Spleen (tissue), 7 donors: ENCODE measurements at regions not wholly inside any gene's neighbourhood (a gene's known extent, or its start where the extent isn't known, plus 50 kb on each side); places are given as distances from the start of the nearest gene placed in this dataset.

Source experiments
- POLR2AphosphoS5 ChIP-seq, 3 donors: sonication (generic); formaldehyde crosslinking; IDR thresholded peaks; one replicate each; pipeline ENCODE4 v1.5.1; 2017; ENCODE audit warnings: antibody characterized with exemption in 3 of 3
- TF ChIP-seq, protein P1 (sequence below), 11 experiments: fragments of 200-600 bp in 7 of 11; fragments of 450-650 bp in 4 of 11; sonication (generic) in 4 of 11; IDR thresholded peaks in 8 of 11; conservative IDR thresholded peaks in 3 of 11; 1 replicate in 7 of 11; 2 replicates in 4 of 11; pipeline versions ENCODE4 v1.4.0 to v1.8.0; 2016 to 2021; ENCODE audit warnings: antibody characterized with exemption in 11 of 11, inconsistent platforms in 4 of 11, mild to moderate bottlenecking in 1 of 11
- donor health status: DM: no; HTN: no; CAD: no; lungs with moderate emphysema.
- donor health status: DM: no; HTN: no; CAD: no.
- donor health status: DM: no; HTN: no; CAD: no.

- no peak for TF ChIP-seq POLR2AphosphoS5 (IDR thresholded peaks at IDR 0.05)
- TF ChIP-seq, protein P1, sequence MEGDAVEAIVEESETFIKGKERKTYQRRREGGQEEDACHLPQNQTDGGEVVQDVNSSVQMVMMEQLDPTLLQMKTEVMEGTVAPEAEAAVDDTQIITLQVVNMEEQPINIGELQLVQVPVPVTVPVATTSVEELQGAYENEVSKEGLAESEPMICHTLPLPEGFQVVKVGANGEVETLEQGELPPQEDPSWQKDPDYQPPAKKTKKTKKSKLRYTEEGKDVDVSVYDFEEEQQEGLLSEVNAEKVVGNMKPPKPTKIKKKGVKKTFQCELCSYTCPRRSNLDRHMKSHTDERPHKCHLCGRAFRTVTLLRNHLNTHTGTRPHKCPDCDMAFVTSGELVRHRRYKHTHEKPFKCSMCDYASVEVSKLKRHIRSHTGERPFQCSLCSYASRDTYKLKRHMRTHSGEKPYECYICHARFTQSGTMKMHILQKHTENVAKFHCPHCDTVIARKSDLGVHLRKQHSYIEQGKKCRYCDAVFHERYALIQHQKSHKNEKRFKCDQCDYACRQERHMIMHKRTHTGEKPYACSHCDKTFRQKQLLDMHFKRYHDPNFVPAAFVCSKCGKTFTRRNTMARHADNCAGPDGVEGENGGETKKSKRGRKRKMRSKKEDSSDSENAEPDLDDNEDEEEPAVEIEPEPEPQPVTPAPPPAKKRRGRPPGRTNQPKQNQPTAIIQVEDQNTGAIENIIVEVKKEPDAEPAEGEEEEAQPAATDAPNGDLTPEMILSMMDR (IDR thresholded peaks at IDR 0.05 in 8 of 11, conservative IDR thresholded peaks at IDR 0.05 in 3 of 11) = no peak
Measured at GRCh38 chr3:76131396-76132153, 346.2 kb upstream of the ZNF717 start.
